H1 (cell line): ENCODE measurements at regions not wholly inside any gene's neighbourhood (a gene's known extent, or its start where the extent isn't known, plus 50 kb on each side); places are given as distances from the start of the nearest gene placed in this dataset.

Experiments
- CREB1 ChIP-seq: IDR thresholded peaks from 2 replicates; pipeline ENCODE4 v1.6.1; 2012; ENCODE audit warnings: inconsistent platforms
- HDAC6 ChIP-seq: IDR thresholded peaks from one replicate; pipeline ENCODE4 v1.7.1; 2012; ENCODE audit warnings: low read depth, mild to moderate bottlenecking, inconsistent platforms, low read length, moderate library complexity
- MAFK ChIP-seq: IDR thresholded peaks from 2 replicates; pipeline ENCODE4 v1.6.1; 2012; ENCODE audit warnings: low read depth, mild to moderate bottlenecking, improper control_type of control experiment, low read length
- TCF12 ChIP-seq: IDR thresholded peaks from 2 replicates; pipeline ENCODE4 v1.6.1; 2011; ENCODE audit warnings: low read depth, mild to moderate bottlenecking, low read length
- YY1 ChIP-seq: IDR thresholded peaks from 2 replicates; pipeline ENCODE4 v1.6.1; 2011; ENCODE audit warnings: low read depth, mild to moderate bottlenecking, low read length

DNA sequence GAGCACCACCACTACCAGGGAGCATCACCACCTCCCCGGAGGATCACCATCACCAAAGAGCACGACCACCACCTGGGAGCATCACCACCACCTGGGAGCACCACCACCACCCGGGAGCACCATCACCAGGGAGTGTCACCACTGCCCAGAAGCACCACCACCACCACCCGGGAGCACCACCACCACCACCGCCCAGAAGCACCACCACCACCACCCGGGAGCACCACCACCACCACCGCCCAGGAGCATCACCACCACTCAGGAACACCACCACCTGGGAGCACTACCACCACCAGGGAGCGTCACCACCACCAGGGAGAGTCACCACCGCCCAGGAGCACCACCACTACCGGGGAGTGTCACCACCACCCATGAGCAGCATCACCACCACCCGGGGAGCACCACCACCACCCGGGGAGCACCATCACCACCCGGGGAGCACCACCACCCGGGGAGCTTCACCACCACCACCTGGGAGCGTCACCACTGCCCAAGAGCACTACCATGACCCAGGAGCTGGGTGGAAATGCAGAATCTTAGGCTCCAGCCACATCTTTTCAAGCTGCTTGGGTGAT lies 237.3 kb downstream of the SOD2 start (continued):
- TF ChIP-seq HDAC6 (no peak), MAFK (no peak), TCF12 (no peak), YY1 (no peak), CREB1 (no peak)
- TF ChIP-seq, all 59 proteins: peak for 0
